ENCODE measurements at regions not wholly inside any gene's neighbourhood (a gene's known extent, or its start where the extent isn't known, plus 50 kb on each side); places are given as distances from the start of the nearest gene placed in this dataset.

- no peak for DNase-seq (ENCODE audit: low read depth)
- in situ Hi-C loops (cut with HindIII; ENCODE audit: low sequenced_read_pairs) = no loop called here
- TF ChIP-seq, protein P1, sequence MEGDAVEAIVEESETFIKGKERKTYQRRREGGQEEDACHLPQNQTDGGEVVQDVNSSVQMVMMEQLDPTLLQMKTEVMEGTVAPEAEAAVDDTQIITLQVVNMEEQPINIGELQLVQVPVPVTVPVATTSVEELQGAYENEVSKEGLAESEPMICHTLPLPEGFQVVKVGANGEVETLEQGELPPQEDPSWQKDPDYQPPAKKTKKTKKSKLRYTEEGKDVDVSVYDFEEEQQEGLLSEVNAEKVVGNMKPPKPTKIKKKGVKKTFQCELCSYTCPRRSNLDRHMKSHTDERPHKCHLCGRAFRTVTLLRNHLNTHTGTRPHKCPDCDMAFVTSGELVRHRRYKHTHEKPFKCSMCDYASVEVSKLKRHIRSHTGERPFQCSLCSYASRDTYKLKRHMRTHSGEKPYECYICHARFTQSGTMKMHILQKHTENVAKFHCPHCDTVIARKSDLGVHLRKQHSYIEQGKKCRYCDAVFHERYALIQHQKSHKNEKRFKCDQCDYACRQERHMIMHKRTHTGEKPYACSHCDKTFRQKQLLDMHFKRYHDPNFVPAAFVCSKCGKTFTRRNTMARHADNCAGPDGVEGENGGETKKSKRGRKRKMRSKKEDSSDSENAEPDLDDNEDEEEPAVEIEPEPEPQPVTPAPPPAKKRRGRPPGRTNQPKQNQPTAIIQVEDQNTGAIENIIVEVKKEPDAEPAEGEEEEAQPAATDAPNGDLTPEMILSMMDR (IDR thresholded peaks at IDR 0.05; ENCODE audit: low read depth, low read length, missing control alignments) = no peak
- no peak overlapping the region for H3K4me3 ChIP-seq (ENCODE audit: low read depth, low read length)
Observed at GRCh38 chr2:102925003-102925402, 163.2 kb downstream of the TMEM182 start.

GRCh38 chr2:102927854-102928267 is 166.0 kb downstream of the TMEM182 start:
- TF ChIP-seq, protein P1 (IDR thresholded peaks at IDR 0.05; ENCODE audit: low read depth, low read length, missing control alignments) = no peak
- no peak for DNase-seq (ENCODE audit: low read depth)
- in situ Hi-C loops (cut with HindIII; ENCODE audit: low sequenced_read_pairs) = no loop called here
- no peak overlapping the region for H3K4me3 ChIP-seq (ENCODE audit: low read depth, low read length)

DNA sequence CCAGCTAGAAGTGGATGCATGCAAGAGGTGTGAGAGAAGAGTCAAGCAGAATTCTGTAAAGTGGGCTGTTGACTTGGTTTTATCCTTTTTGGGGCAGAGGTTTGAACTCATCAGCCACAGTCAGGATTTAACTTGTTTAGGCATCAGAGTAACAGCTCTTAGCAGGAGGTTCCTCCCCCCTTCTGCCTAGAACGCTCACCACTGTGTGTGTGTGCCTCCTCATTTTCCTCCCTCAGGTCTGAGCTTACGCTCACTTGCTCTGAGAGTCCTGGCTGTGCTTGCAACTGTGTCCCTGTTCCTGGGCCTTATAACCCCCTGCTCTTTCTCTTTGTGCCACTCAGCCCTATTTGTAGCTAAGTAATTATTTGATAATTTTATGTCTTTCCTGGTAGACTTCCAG is 167.9 kb downstream of the TMEM182 start:
- in situ Hi-C loops (cut with HindIII; ENCODE audit: low sequenced_read_pairs) = no loop called here
- no peak overlapping the region for H3K4me3 ChIP-seq (ENCODE audit: low read depth, low read length)
- no peak for DNase-seq (ENCODE audit: low read depth)
- TF ChIP-seq, protein P1 (IDR thresholded peaks at IDR 0.05; ENCODE audit: low read depth, low read length, missing control alignments) = no peak

DNA sequence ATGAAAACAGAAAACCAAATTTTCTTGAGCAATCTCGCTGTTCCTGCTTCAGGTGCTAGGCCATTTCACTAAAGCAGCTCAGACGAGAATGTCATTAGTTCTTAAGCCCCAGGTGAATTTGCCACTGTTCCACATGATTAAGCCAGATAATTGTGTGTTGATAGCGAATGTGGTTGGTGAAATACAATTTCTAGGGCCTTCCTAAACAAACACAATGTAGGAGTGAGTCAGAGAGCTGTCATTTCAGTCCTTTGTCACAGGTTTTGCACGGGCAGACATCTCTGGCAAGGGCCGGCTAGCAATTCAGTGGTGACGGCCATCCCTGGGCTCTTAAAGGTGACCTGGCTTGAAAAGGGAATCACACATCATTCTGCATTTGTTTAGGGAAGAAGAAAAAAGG is 170.7 kb downstream of the TMEM182 start:
- DNase-seq (ENCODE audit: low read depth) = no peak
- H3K4me3 ChIP-seq (ENCODE audit: low read depth, low read length) = no peak overlapping the region
- TF ChIP-seq, protein P1 (IDR thresholded peaks at IDR 0.05; ENCODE audit: low read depth, low read length, missing control alignments) = no peak
- in situ Hi-C loops (cut with HindIII; ENCODE audit: low sequenced_read_pairs) = no loop called here

DNA sequence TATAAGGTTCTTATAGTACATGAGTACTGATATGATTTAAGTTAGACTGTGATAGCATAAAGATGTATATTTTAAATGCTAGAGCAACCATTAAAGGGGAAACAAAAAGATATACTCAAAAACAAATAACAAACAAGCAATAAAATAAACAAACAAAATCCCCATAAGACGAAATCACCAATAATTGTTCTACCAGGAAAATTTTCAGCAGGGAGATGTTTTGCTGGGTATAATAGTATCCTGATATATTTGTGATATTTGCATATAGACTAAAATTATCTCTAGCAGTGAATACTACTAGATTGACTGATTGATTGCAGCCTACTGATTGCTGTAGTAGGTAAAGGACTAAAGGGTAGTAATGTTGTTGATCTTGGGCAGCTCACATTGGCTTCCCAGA is 177.4 kb downstream of the TMEM182 start:
- TF ChIP-seq, protein P1 (IDR thresholded peaks at IDR 0.05; ENCODE audit: low read depth, low read length, missing control alignments) = no peak
- in situ Hi-C loops (cut with HindIII; ENCODE audit: low sequenced_read_pairs) = no loop called here
- no peak for DNase-seq (ENCODE audit: low read depth)
- no peak overlapping the region for H3K4me3 ChIP-seq (ENCODE audit: low read depth, low read length)

DNA sequence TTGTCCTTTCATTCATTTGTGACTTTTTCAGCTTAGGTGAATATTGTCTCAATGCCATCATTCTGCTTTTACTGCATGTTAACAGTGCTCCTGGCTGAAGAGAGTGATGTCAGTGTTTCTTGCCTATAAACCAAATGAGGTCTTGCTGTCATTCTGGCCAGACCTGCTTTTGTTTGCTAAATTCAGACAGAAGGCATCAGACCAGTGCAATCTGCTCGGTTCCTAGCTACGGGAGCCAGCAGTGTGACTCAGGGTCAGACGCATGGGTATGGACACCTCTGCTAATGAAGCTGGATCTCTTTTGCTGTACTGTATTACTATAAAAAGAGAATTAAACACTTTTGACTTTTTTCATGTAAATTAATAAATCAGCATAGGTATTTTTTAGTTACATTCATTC is 178.9 kb downstream of the TMEM182 start:
- in situ Hi-C loops (cut with HindIII; ENCODE audit: low sequenced_read_pairs) = no loop called here
- no peak overlapping the region for H3K4me3 ChIP-seq (ENCODE audit: low read depth, low read length)
- TF ChIP-seq, protein P1 (IDR thresholded peaks at IDR 0.05; ENCODE audit: low read depth, low read length, missing control alignments) = no peak
- no peak for DNase-seq (ENCODE audit: low read depth)

DNA sequence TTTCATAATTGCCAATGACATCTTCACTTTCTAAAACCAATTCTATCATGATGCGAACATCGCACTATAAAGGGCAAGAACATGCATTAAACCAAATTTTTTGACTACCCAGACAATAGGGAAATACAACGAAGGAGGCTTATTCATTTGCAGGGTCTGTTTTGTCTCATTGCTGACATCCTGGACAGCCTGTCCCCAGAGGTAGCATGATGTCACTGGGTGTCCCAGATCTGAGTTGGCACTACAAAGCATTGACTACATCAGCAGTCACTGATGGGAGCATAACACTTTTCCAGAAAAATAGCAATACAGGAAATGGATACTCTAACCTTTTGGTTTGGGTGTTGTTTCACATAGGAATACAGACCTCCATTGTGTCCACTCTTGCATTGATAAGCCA is 180.3 kb downstream of the TMEM182 start:
- in situ Hi-C loops (cut with HindIII; ENCODE audit: low sequenced_read_pairs) = no loop called here
- no peak overlapping the region for H3K4me3 ChIP-seq (ENCODE audit: low read depth, low read length)
- TF ChIP-seq, protein P1 (IDR thresholded peaks at IDR 0.05; ENCODE audit: low read depth, low read length, missing control alignments) = no peak
- DNase-seq (ENCODE audit: low read depth) = no peak
